Keratinocyte (primary cell): ENCODE measurements at regions not wholly inside any gene's neighbourhood (a gene's known extent, or its start where the extent isn't known, plus 50 kb on each side); places are given as distances from the start of the nearest gene placed in this dataset.
A peak's percentile ranks its signal among the peaks of the same experiment; 100 is the strongest.

Experiments
- DNase-seq: peaks from one replicate; pipeline ENCODE4 v3.0.0-alpha.2; 2011; ENCODE audit warnings: low read depth, missing footprints, low spot score
- FAIRE-seq: peaks from 2 replicates; lab custom pipeline; 2011; peaks lifted over from hg19 to GRCh38; lab: Jason Lieb, UNC
- H2AFZ ChIP-seq: 2 replicates; pipeline ENCODE4 v1.6.0; 2012; ENCODE audit warnings: low read length, control low read depth, inconsistent platforms; ENCODE audit not compliant: control insufficient read depth
- H3K27ac ChIP-seq: 2 replicates; pipeline ENCODE4 v1.5.1; 2011; ENCODE audit warnings: low read length; ENCODE audit not compliant: control insufficient read depth, insufficient read depth
- H3K27me3 ChIP-seq: 3 replicates; pipeline ENCODE4 v1.6.0; 2011; ENCODE audit warnings: low read length; ENCODE audit not compliant: control insufficient read depth, insufficient read depth; ENCODE audit errors: extremely low read depth
- H3K36me3 ChIP-seq, 2 experiments: 2 replicates in 1 of 2; 3 replicates in 1 of 2; pipeline ENCODE4 v1.5.1; 2011; ENCODE audit warnings: low read length in 2 of 2, mild to moderate bottlenecking in 1 of 2; ENCODE audit not compliant: control insufficient read depth in 2 of 2, insufficient read depth in 2 of 2; ENCODE audit errors: extremely low read depth in 1 of 2
- H3K4me1 ChIP-seq: 3 replicates; pipeline ENCODE4 v1.5.1; 2011; ENCODE audit warnings: low read length; ENCODE audit not compliant: control insufficient read depth, insufficient read depth; ENCODE audit errors: extremely low read depth
- H3K4me2 ChIP-seq: 3 replicates; pipeline ENCODE4 v1.6.0; 2011; ENCODE audit warnings: low read depth, low read length; ENCODE audit not compliant: control insufficient read depth, insufficient read depth; ENCODE audit errors: extremely low read depth
- H3K4me3 ChIP-seq, 3 experiments: fragments of 200-600 bp in 1 of 3; sonication (generic) in 1 of 3; 2 replicates in 2 of 3; 3 replicates in 1 of 3; pipeline ENCODE4 v1.5.1; 2011 to 2016; ENCODE audit warnings: low read length in 3 of 3, mild to moderate bottlenecking in 3 of 3, control low read depth in 2 of 3, inconsistent platforms in 1 of 3, low read depth in 1 of 3, mixed read lengths in 1 of 3, mixed run types in 1 of 3, moderate library complexity in 1 of 3; ENCODE audit not compliant: control insufficient read depth in 2 of 3, insufficient read depth in 2 of 3; ENCODE audit errors: extremely low read depth in 1 of 3
- H3K79me2 ChIP-seq: 2 replicates; pipeline ENCODE4 v1.6.0; 2012; ENCODE audit warnings: low read length; ENCODE audit not compliant: control insufficient read depth, insufficient read depth
- H3K9ac ChIP-seq: 3 replicates; pipeline ENCODE4 v1.6.0; 2011; ENCODE audit warnings: low read length; ENCODE audit not compliant: control insufficient read depth, insufficient read depth; ENCODE audit errors: extremely low read depth
- H3K9me1 ChIP-seq: 3 replicates; pipeline ENCODE4 v1.6.0; 2011; ENCODE audit warnings: low read length; ENCODE audit not compliant: control insufficient read depth, insufficient read depth; ENCODE audit errors: extremely low read depth
- H3K9me3 ChIP-seq: 2 replicates; pipeline ENCODE4 v1.5.1; 2012; ENCODE audit warnings: low read depth, low read length; ENCODE audit not compliant: control insufficient read depth
- H4K20me1 ChIP-seq: 3 replicates; pipeline ENCODE4 v1.6.0; 2011; ENCODE audit warnings: low read length; ENCODE audit not compliant: control insufficient read depth, insufficient read depth; ENCODE audit errors: extremely low read depth
- CTCF ChIP-seq, 3 experiments: IDR thresholded peaks in 1 of 3; conservative IDR thresholded peaks in 1 of 3; optimal IDR thresholded peaks in 1 of 3; 2 replicates in 2 of 3; 3 replicates in 1 of 3; pipeline versions ENCODE3 to v1.5.1; 2011; ENCODE audit warnings: low read length in 3 of 3, mild to moderate bottlenecking in 3 of 3, moderate library complexity in 2 of 3, control low read depth in 1 of 3, inconsistent platforms in 1 of 3; ENCODE audit not compliant: insufficient read depth in 2 of 3; ENCODE audit errors: extremely low read depth in 1 of 3
- EZH2 ChIP-seq: IDR thresholded peaks from one replicate; pipeline ENCODE4 v1.6.1; 2012; ENCODE audit warnings: inconsistent platforms, mild to moderate bottlenecking, low read length, moderate library complexity
- dilution Hi-C: fragments of 300-500 bp; cut with MboI; formaldehyde crosslinking; loops from one replicate; pipeline ENCODE4 v1.7.0; 2020; ENCODE audit warnings: low sequenced_read_pairs; ENCODE audit not compliant: extremely low pct_ligation_motif_present

DNA sequence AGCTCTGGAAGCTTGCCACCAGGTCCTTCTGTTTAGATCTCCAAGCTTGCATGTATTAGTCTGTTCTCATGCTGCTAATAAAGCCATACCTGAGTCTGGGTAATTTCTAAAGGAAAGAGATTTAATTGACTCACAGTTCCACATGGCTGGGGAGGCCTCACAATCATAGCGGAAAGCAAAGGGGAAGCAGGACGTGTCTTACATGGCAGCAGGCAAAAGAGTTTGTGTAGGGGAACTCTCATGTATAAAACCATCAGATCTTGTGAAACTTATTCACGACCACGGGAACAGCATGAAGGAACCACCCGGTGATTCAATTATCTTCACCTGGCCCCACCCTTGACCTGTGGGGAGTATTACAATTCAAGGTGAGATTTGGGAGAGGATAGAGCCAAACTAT is 147.0 kb upstream of the PROK2 start:
- Histone ChIP-seq H3K4me3 (no peak overlapping the region), H3K9me3 (no peaks in the 10 kb centered on the region), H3K4me2 (no peak overlapping the region), H4K20me1 (no peaks in the 10 kb centered on the region), H3K27ac (no peak overlapping the region), H3K79me2 (no peaks in the 10 kb centered on the region), H3K9me1 (peaks cover 2% of the 10 kb centered on the region), H3K9ac (no peak overlapping the region), H3K36me3 (no peaks in the 10 kb centered on the region), H3K4me1 (no peaks in the 10 kb centered on the region), H3K27me3 (peaks cover 5% of the 10 kb centered on the region), H2AFZ (no peak overlapping the region)
- DNase-seq, result no peak
- FAIRE-seq, result no peak
- dilution Hi-C loops, result no loop called here
- TF ChIP-seq CTCF (optimal IDR thresholded peaks at IDR 0.05 in 1 of 3, IDR thresholded peaks at IDR 0.05 in 1 of 3, conservative IDR thresholded peaks at IDR 0.05 in 1 of 3; ENCODE audit: extremely low read depth in 1 of 3, insufficient read depth in 2 of 3, low read length in 3 of 3) (no peak), EZH2 (no peak)

DNA sequence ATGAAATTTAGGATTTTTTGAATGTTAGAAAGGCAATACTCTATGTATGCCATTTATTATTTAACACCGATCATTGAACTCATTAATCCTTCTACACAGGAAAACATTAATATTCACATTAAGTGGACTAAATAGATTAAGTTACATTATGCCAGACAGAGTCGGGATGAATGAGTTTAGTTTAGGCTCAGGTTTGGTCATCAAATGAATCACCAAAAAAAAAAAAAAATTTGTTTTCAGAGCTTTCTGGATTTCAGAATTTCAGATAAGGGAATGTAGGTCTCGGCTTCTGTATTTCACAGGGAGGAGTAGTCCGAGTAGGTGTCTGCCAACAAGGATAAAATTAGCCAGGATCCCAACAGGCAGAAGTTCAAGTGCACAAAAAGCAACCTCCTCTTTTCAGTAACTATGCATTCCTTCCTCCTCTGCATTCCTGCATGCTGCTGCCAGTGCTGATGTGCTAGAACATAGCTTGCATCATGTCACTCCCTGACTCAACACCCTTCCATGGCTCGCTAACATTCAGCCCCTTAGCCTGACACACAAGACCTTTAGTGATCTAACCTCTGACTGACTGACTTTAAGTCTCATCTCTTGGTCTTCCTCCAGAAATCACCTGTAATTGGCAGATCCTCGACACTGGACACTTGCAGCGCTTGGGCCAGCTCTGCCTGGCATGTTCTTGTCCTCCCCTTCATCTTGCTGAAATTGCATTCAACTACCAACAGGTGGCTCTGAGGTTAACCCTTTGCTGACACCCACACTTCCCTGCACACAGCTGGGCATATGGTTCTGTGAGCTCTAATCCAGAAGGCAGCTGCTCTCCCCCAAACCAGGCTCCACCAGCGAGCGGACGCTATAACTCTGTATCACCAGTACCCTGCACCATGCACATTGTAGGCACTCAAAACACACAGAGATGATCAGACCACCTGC is 145.4 kb upstream of the PROK2 start:
- no peak overlapping the region for H3K4me3 ChIP-seq
- peak; percentile 19 for DNase-seq
- H2AFZ ChIP-seq, result no peak overlapping the region
- no peak overlapping the region for H3K4me2 ChIP-seq
- no peaks in the 10 kb centered on the region for H3K36me3 ChIP-seq
- no peaks in the 10 kb centered on the region for H3K9me3 ChIP-seq
- no peak for TF ChIP-seq EZH2
- peak; percentile 43 to 51 (median 47) for TF ChIP-seq CTCF (optimal IDR thresholded peaks at IDR 0.05 in 1 of 3, IDR thresholded peaks at IDR 0.05 in 1 of 3, conservative IDR thresholded peaks at IDR 0.05 in 1 of 3; ENCODE audit: extremely low read depth in 1 of 3, insufficient read depth in 2 of 3, low read length in 3 of 3)
- peaks cover 2% of the 10 kb centered on the region for H3K9me1 ChIP-seq
- FAIRE-seq, result no peak
- peaks cover 5% of the 10 kb centered on the region for H3K27me3 ChIP-seq
- H3K79me2 ChIP-seq, result no peaks in the 10 kb centered on the region
- dilution Hi-C loops, result no loop called here
- no peaks in the 10 kb centered on the region for H3K4me1 ChIP-seq
- H3K9ac ChIP-seq, result no peak overlapping the region
- H4K20me1 ChIP-seq, result no peaks in the 10 kb centered on the region
- H3K27ac ChIP-seq, result no peak overlapping the region
